ENCODE measurements at regions not wholly inside any gene's neighbourhood (a gene's known extent, or its start where the extent isn't known, plus 50 kb on each side); places are given as distances from the start of the nearest gene placed in this dataset.
"Not testable (repeated sequence)": the region's sequence is repeated elsewhere in the genome, so short reads cannot be mapped to it uniquely, and the experiment has no call there.

- in situ Hi-C loops (cut with HindIII; ENCODE audit: low sequenced_read_pairs), result no loop called here
Observed at GRCh38 chr7:13610372-13610771, 379.1 kb downstream of the ETV1 start.

- in situ Hi-C loops (cut with HindIII; ENCODE audit: low sequenced_read_pairs), result no loop called here
Observed at GRCh38 chr7:13615679-13616078, 373.8 kb downstream of the ETV1 start.

- in situ Hi-C loops (cut with HindIII; ENCODE audit: low sequenced_read_pairs), result no loop called here
Observed at GRCh38 chr7:13627455-13627854, 362.0 kb downstream of the ETV1 start.

- in situ Hi-C loops (cut with HindIII; ENCODE audit: low sequenced_read_pairs), result no loop called here
Observed at GRCh38 chr7:13628239-13629001, 361.0 kb downstream of the ETV1 start.

GRCh38 chr7:13631207-13632049 is 358.0 kb downstream of the ETV1 start:
- in situ Hi-C loops (cut with HindIII; ENCODE audit: low sequenced_read_pairs), result not testable (repeated sequence)

GRCh38 chr7:13633857-13634256 is 355.6 kb downstream of the ETV1 start:
- in situ Hi-C loops (cut with HindIII; ENCODE audit: low sequenced_read_pairs), result no loop called here

GRCh38 chr7:13639396-13639795 is 350.1 kb downstream of the ETV1 start:
- in situ Hi-C loops (cut with HindIII; ENCODE audit: low sequenced_read_pairs), result no loop called here

GRCh38 chr7:13641714-13642113 is 347.8 kb downstream of the ETV1 start:
- in situ Hi-C loops (cut with HindIII; ENCODE audit: low sequenced_read_pairs), result no loop called here

GRCh38 chr7:13651167-13651566 is 338.3 kb downstream of the ETV1 start:
- in situ Hi-C loops (cut with HindIII; ENCODE audit: low sequenced_read_pairs), result no loop called here

- in situ Hi-C loops (cut with HindIII; ENCODE audit: low sequenced_read_pairs), result no loop called here
Observed at GRCh38 chr7:13656330-13656729, 333.1 kb downstream of the ETV1 start.

GRCh38 chr7:13673290-13673689 is 316.2 kb downstream of the ETV1 start:
- in situ Hi-C loops (cut with HindIII; ENCODE audit: low sequenced_read_pairs), result no loop called here

- in situ Hi-C loops (cut with HindIII; ENCODE audit: low sequenced_read_pairs), result no loop called here
Observed at GRCh38 chr7:13682626-13683025, 306.8 kb downstream of the ETV1 start.

GRCh38 chr7:13687500-13687899 is 302.0 kb downstream of the ETV1 start:
- in situ Hi-C loops (cut with HindIII; ENCODE audit: low sequenced_read_pairs), result no loop called here

GRCh38 chr7:13692548-13692947 is 296.9 kb downstream of the ETV1 start:
- in situ Hi-C loops (cut with HindIII; ENCODE audit: low sequenced_read_pairs), result no loop called here

GRCh38 chr7:13702251-13702650 is 287.2 kb downstream of the ETV1 start:
- in situ Hi-C loops (cut with HindIII; ENCODE audit: low sequenced_read_pairs), result no loop called here

GRCh38 chr7:13708670-13709069 is 280.8 kb downstream of the ETV1 start:
- in situ Hi-C loops (cut with HindIII; ENCODE audit: low sequenced_read_pairs), result no loop called here

GRCh38 chr7:13713092-13713491 is 276.4 kb downstream of the ETV1 start:
- in situ Hi-C loops (cut with HindIII; ENCODE audit: low sequenced_read_pairs), result no loop called here

GRCh38 chr7:13715534-13715933 is 273.9 kb downstream of the ETV1 start:
- in situ Hi-C loops (cut with HindIII; ENCODE audit: low sequenced_read_pairs), result no loop called here

GRCh38 chr7:13717031-13717430 is 272.4 kb downstream of the ETV1 start:
- in situ Hi-C loops (cut with HindIII; ENCODE audit: low sequenced_read_pairs), result no loop called here

GRCh38 chr7:13724191-13724976 is 265.1 kb downstream of the ETV1 start:
- in situ Hi-C loops (cut with HindIII; ENCODE audit: low sequenced_read_pairs), result no loop called here

- in situ Hi-C loops (cut with HindIII; ENCODE audit: low sequenced_read_pairs), result no loop called here
Observed at GRCh38 chr7:13724977-13725566, 264.4 kb downstream of the ETV1 start.

All from endothelial cell of hepatic sinusoid (primary cell).